A549 (cell line): ENCODE measurements at regions not wholly inside any gene's neighbourhood (a gene's known extent, or its start where the extent isn't known, plus 50 kb on each side); places are given as distances from the start of the nearest gene placed in this dataset.
"Not testable (repeated sequence)": the region's sequence is repeated elsewhere in the genome, so short reads cannot be mapped to it uniquely, and the experiment has no call there.

Source experiments
- ATAC-seq, 2 experiments: fragments of 200-7000 bp in 1 of 2; fragments of >200 bp in 1 of 2; cut with Nextera tagmentation in 1 of 2; cut with Tn5 transposase in 1 of 2; 3 replicates each; pipeline versions ENCODE4 v1.8.0 to v1.9.1; 2018 to 2020; ENCODE audit warnings: mild to moderate bottlenecking in 1 of 2, moderate library complexity in 1 of 2
- CTCF ChIA-PET: fragments of 300-600 bp; sonication (Branson Sonifier 250); formaldehyde crosslinking; extraction: SDS; loops from one replicate; lab custom pipeline; 2021; ENCODE audit warnings: antibody characterized with exemption, inconsistent platforms; lab: Yijun Ruan, JAX
- POLR2A ChIA-PET: fragments of 350-600 bp; formaldehyde crosslinking; extraction: SDS; loops from one replicate; lab custom pipeline; 2021; ENCODE audit warnings: antibody characterized with exemption, inconsistent platforms; lab: Yijun Ruan, JAX
- DNase-seq, 2 experiments: peaks; one replicate each; pipeline versions ENCODE4 v3.0.0 to v3.0.0-alpha.2; 2011 to 2016; ENCODE audit warnings: low read depth in 1 of 2, low spot score in 1 of 2
- FAIRE-seq: peaks from 2 replicates; lab custom pipeline; 2011; peaks lifted over from hg19 to GRCh38; lab: Jason Lieb, UNC
- H3K27ac ChIP-seq, 2 experiments: fragments of >200 bp; sonication (Bioruptor Twin); formaldehyde crosslinking; 3 replicates each; pipeline ENCODE4 v1.5.1; 2016 to 2017
- H3K4me1 ChIP-seq: fragments of >200 bp; sonication (Bioruptor Twin); formaldehyde crosslinking; 3 replicates; pipeline ENCODE4 v1.6.1; 2016
- H3K4me2 ChIP-seq: fragments of >200 bp; sonication (Bioruptor Twin); formaldehyde crosslinking; 3 replicates; pipeline ENCODE4 v1.6.1; 2016
- H3K4me3 ChIP-seq: fragments of >200 bp; sonication (Bioruptor Twin); formaldehyde crosslinking; 3 replicates; pipeline ENCODE4 v1.5.1; 2016
- H3K9me3 ChIP-seq: fragments of >200 bp; sonication (Bioruptor Twin); formaldehyde crosslinking; 3 replicates; pipeline ENCODE4 v1.6.1; 2016
- CBX8 ChIP-seq: fragments of 200-600 bp; sonication (generic); IDR thresholded peaks from 2 replicates; pipeline ENCODE4 v1.6.1; 2016
- CEBPB ChIP-seq, 2 experiments: fragments of >200 bp in 1 of 2; sonication (Bioruptor Twin) in 1 of 2; formaldehyde crosslinking in 1 of 2; IDR thresholded peaks; 2 replicates each; pipeline ENCODE4 v1.6.1; 2012 to 2016
- EHMT2 ChIP-seq: fragments of 200-600 bp; sonication (generic); IDR thresholded peaks from 2 replicates; pipeline ENCODE4 v1.6.1; 2016; ENCODE audit warnings: antibody characterized with exemption, low read depth, mild to moderate bottlenecking, moderate library complexity
- EP300 ChIP-seq, 2 experiments: fragments of >200 bp; sonication (Bioruptor Twin); formaldehyde crosslinking; IDR thresholded peaks; 2 replicates in 1 of 2; 3 replicates in 1 of 2; pipeline ENCODE4 v1.6.1; 2016 to 2017
- ESRRA ChIP-seq: fragments of 150-350 bp; IDR thresholded peaks from 2 replicates; pipeline ENCODE4 v1.6.1; 2014; ENCODE audit warnings: mild to moderate bottlenecking, low read length, borderline replicate concordance
- FOSL2 ChIP-seq, 2 experiments: fragments of 450-650 bp in 1 of 2; fragments of >200 bp in 1 of 2; sonication (Bioruptor Twin) in 1 of 2; formaldehyde crosslinking; IDR thresholded peaks; 2 replicates each; pipeline versions ENCODE4 v1.5.0 to v1.6.1; 2016 to 2020; ENCODE audit warnings: mild to moderate bottlenecking in 1 of 2, moderate library complexity in 1 of 2
- FOXS1 ChIP-seq: fragments of 250-450 bp; sonication (Bioruptor Pico); IDR thresholded peaks from 2 replicates; pipeline ENCODE4 v1.5.0; 2020; ENCODE audit warnings: mild to moderate bottlenecking, moderate library complexity
- HDAC2 ChIP-seq: fragments of 200-600 bp; sonication (generic); IDR thresholded peaks from 2 replicates; pipeline ENCODE4 v1.6.1; 2016
- HEYL ChIP-seq: fragments of 250-450 bp; sonication (Bioruptor Pico); IDR thresholded peaks from 2 replicates; pipeline ENCODE4 v1.8.0; 2021; ENCODE audit warnings: mild to moderate bottlenecking, moderate library complexity
- JUN ChIP-seq, 2 experiments: fragments of >200 bp; sonication (Bioruptor Twin); formaldehyde crosslinking; IDR thresholded peaks; 2 replicates in 1 of 2; 3 replicates in 1 of 2; pipeline ENCODE4 v1.6.1; 2016 to 2017
- KDM1A ChIP-seq: fragments of 200-600 bp; sonication (generic); IDR thresholded peaks from 2 replicates; pipeline ENCODE4 v1.6.1; 2016; ENCODE audit warnings: low read depth, mild to moderate bottlenecking
- KDM5A ChIP-seq: fragments of 200-600 bp; sonication (generic); IDR thresholded peaks from 2 replicates; pipeline ENCODE4 v1.6.1; 2016; ENCODE audit warnings: antibody characterized with exemption, mild to moderate bottlenecking
- NFE2L2 ChIP-seq: fragments of 150-350 bp; conservative IDR thresholded peaks from 2 replicates; pipeline ENCODE4 v1.6.1; 2014; ENCODE audit warnings: low read length
- NR3C1 ChIP-seq: fragments of >200 bp; sonication (Bioruptor Twin); formaldehyde crosslinking; IDR thresholded peaks from 3 replicates; pipeline ENCODE4 v1.6.1; 2017
- RCOR1 ChIP-seq: fragments of 150-350 bp; IDR thresholded peaks from 2 replicates; pipeline ENCODE4 v1.6.1; 2014; ENCODE audit warnings: antibody characterized with exemption, low read length, low read depth
- TFCP2L1 ChIP-seq: fragments of 250-450 bp; sonication (Bioruptor Pico); IDR thresholded peaks from 2 replicates; pipeline ENCODE4 v1.5.0; 2021; ENCODE audit warnings: mild to moderate bottlenecking
- ZNF302 ChIP-seq: fragments of 250-450 bp; sonication (Bioruptor Pico); IDR thresholded peaks from 2 replicates; pipeline ENCODE4 v1.9.0; 2021; ENCODE audit warnings: inconsistent platforms, mild to moderate bottlenecking, moderate library complexity
- ZSCAN20 ChIP-seq: fragments of 250-450 bp; sonication (Bioruptor Pico); IDR thresholded peaks from 2 replicates; pipeline ENCODE4 v1.8.0; 2022; ENCODE audit warnings: mild to moderate bottlenecking, moderate library complexity
- WGBS: methylation state at CpG from one replicate; pipeline ENCODE4 v1.1.6; 2017; ENCODE audit errors: missing lambda C conversion rate; 5-methylcytosine and 5-hydroxymethylcytosine counted together
- TF ChIP-seq, protein P1 (sequence below): fragments of 200-600 bp; sonication (generic); IDR thresholded peaks from 2 replicates; pipeline ENCODE4 v1.6.1; 2016; ENCODE audit warnings: antibody characterized with exemption, mild to moderate bottlenecking, moderate library complexity
- TF ChIP-seq, protein P2 (sequence below): fragments of 450-650 bp; IDR thresholded peaks from 2 replicates; pipeline ENCODE4 v1.6.1; 2014; ENCODE audit warnings: antibody characterized with exemption
- TF ChIP-seq, protein P3 (sequence below): IDR thresholded peaks from 2 replicates; pipeline ENCODE4 v1.6.1; 2012; ENCODE audit warnings: low read depth, borderline replicate concordance

DNA sequence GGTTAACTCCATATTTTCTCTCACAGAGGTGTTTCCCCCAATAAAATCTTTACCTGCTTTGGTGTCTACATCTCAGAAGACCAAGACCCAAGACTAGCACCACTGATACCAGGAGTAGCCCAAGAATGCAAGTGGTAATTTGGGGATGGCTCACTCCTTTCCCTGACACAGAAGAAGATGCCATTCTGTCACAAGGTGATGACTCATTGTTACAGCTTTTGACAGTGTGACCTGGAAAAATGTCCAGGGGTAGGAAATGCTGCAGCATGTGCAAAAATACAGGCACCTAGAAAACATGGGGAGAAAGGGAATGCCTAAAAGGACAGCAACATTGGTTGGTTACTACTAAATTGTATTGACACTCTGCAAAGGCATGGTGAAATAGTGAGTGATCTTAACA lies 254.0 kb upstream of the GJE1 start:
- ChIA-PET CTCF (no interaction called here), POLR2A (no interaction called here)
- H3K27ac ChIP-seq: no peak overlapping the region
- ATAC-seq: no peak
- DNase-seq: no peak
- H3K4me1 ChIP-seq: no peaks in the 10 kb centered on the region
- no peak overlapping the region for H3K4me3 ChIP-seq
- TF ChIP-seq JUN (IDR thresholded peaks at IDR 0.05) (no peak), FOSL2 (IDR thresholded peaks at IDR 0.05) (no peak), FOSL2 (CRISPR knock-in tag; IDR thresholded peaks at IDR 0.05) (0 out of 2 replicates have a peak, but pooled peaks have one; percentile 13), EHMT2 (no peak), ZSCAN20 (no peak)
- TF ChIP-seq, protein P1, sequence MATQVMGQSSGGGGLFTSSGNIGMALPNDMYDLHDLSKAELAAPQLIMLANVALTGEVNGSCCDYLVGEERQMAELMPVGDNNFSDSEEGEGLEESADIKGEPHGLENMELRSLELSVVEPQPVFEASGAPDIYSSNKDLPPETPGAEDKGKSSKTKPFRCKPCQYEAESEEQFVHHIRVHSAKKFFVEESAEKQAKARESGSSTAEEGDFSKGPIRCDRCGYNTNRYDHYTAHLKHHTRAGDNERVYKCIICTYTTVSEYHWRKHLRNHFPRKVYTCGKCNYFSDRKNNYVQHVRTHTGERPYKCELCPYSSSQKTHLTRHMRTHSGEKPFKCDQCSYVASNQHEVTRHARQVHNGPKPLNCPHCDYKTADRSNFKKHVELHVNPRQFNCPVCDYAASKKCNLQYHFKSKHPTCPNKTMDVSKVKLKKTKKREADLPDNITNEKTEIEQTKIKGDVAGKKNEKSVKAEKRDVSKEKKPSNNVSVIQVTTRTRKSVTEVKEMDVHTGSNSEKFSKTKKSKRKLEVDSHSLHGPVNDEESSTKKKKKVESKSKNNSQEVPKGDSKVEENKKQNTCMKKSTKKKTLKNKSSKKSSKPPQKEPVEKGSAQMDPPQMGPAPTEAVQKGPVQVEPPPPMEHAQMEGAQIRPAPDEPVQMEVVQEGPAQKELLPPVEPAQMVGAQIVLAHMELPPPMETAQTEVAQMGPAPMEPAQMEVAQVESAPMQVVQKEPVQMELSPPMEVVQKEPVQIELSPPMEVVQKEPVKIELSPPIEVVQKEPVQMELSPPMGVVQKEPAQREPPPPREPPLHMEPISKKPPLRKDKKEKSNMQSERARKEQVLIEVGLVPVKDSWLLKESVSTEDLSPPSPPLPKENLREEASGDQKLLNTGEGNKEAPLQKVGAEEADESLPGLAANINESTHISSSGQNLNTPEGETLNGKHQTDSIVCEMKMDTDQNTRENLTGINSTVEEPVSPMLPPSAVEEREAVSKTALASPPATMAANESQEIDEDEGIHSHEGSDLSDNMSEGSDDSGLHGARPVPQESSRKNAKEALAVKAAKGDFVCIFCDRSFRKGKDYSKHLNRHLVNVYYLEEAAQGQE: no peak
- no peak for FAIRE-seq
- no peaks in the 10 kb centered on the region for H3K9me3 ChIP-seq
- no peak overlapping the region for H3K4me2 ChIP-seq

DNA sequence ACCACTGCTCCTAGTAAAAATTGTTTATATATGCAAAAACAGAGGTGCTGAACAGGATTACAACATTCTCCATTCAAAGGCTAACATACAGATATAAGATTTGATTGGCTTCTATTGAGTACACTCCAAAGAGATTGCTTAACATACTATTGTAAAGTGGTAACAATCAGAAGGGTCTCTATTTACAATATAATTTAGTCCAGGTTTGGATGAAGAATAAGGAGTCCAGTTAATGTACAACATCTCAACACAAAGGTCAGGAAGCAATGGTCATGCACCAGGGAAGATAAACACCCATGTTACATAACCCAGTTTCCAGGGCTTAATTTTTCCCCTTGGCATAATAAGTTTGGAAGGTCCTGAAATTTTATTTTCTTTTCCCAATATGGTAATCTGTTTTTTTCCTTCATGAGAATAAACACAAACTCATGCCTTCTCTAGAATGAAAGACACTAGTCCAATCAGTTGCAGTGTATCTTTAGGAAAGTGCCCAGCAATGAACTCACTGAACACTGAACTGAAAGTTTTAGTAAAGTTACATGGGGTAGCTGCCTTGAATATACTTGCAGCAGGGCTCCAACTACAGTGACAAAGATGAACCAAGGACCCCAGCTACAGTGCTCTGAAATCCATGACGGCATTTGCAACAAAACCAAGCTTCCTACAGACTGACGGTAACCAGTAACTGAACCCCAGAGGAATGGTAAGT lies 255.3 kb upstream of the GJE1 start:
- ATAC-seq (no peak), FAIRE-seq (no peak), DNase-seq (no peak)
- no peak overlapping the region for H3K4me2 ChIP-seq
- TF ChIP-seq HEYL (CRISPR knock-in tag) (no peak), RCOR1 (no peak)
- no peak overlapping the region for H3K27ac ChIP-seq
- ChIA-PET CTCF (interaction anchor here (1.4 kb wide), 1 partner anchor 9 kb away, joined by 3 read pairs; no protein-coding TSS in a partner anchor), POLR2A (no interaction called here)
- no peaks in the 10 kb centered on the region for H3K9me3 ChIP-seq
- 52% methylated on average over 2 of the region's 2 CpGs for WGBS
- no peak overlapping the region for H3K4me3 ChIP-seq
- H3K4me1 ChIP-seq: no peaks in the 10 kb centered on the region

DNA sequence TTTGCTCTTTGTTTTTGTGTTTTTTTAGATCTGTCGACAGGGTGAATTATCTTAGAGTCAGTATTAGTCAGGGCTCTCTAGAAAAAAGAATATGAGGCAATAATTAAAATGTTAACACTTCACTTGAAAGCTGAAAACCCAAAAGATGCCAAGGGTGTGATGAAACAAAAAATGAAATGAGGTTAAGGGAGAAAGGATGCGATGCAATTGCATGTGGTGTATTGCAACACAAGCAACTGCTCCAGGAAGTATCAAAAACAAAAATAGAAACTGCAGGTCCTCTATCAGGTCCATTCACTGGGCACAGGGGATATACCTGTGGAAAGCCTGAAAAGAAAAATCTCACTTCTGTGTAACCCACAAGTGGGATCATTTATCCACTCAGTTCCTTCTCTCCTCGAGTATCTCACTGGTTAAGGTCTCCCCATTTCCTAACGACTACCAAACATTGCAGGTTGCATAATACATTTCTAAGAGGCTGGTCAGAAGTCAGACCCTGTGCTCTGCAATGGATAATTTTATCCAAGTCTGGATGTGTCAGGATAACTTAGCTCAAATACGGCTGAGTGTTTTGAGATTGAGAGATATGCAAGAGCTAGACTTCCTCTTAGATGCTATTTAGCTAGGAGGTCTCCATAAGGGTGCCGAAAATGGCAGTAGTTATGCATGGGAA lies 257.7 kb upstream of the GJE1 start:
- Histone ChIP-seq H3K9me3 (no peaks in the 10 kb centered on the region), H3K27ac (no peak overlapping the region), H3K4me2 (no peak overlapping the region), H3K4me3 (no peak overlapping the region), H3K4me1 (no peaks in the 10 kb centered on the region)
- no peak for ATAC-seq
- TF ChIP-seq KDM5A (no peak), KDM1A (no peak), TFCP2L1 (CRISPR knock-in tag) (no peak), NR3C1 (no peak), EP300 (IDR thresholded peaks at IDR 0.05) (no peak), FOXS1 (CRISPR knock-in tag) (no peak), CEBPB (IDR thresholded peaks at IDR 0.05) (no peak), ESRRA (no peak), ZNF302 (CRISPR knock-in tag) (no peak), CBX8 (no peak), HDAC2 (no peak), NFE2L2 (no peak)
- TF ChIP-seq, protein P2, sequence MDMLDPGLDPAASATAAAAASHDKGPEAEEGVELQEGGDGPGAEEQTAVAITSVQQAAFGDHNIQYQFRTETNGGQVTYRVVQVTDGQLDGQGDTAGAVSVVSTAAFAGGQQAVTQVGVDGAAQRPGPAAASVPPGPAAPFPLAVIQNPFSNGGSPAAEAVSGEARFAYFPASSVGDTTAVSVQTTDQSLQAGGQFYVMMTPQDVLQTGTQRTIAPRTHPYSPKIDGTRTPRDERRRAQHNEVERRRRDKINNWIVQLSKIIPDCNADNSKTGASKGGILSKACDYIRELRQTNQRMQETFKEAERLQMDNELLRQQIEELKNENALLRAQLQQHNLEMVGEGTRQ: no peak
- TF ChIP-seq, protein P3, sequence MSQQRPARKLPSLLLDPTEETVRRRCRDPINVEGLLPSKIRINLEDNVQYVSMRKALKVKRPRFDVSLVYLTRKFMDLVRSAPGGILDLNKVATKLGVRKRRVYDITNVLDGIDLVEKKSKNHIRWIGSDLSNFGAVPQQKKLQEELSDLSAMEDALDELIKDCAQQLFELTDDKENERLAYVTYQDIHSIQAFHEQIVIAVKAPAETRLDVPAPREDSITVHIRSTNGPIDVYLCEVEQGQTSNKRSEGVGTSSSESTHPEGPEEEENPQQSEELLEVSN: no peak
- WGBS: 28% methylated on average over 6 of the region's 6 CpGs
- ChIA-PET CTCF (no interaction called here), POLR2A (no interaction called here)
- no peak for FAIRE-seq
- no peak for DNase-seq

DNA sequence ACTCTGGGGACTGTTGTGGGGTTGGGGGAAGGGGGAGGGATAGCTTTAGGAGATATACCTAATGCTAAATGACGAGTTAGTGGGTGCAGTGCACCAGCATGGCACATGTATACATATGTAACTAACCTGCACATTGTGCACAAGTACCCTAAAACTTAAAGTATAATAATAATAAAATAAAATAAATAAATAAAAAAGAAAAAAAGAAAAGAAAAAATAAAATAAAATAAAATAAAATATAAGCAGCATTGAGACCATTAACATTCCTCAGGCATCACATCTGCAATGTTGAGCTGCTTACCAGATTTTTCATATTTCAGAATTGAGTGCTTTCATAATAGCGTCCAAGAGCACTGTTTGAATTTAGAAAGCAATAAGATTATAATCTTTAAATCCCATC lies 263.2 kb upstream of the GJE1 start:
- H3K9me3 ChIP-seq, H3K27ac ChIP-seq, H3K4me2 ChIP-seq, POLR2A ChIA-PET, DNase-seq, H3K4me3 ChIP-seq, FAIRE-seq, ATAC-seq, H3K4me1 ChIP-seq: not testable (repeated sequence)
- 19% methylated on average over 2 of the region's 2 CpGs for WGBS
- CTCF ChIA-PET: interaction anchor here (1.0 kb wide), 1 partner anchor 43 kb away, joined by 3 read pairs; no protein-coding TSS in a partner anchor
